HCT116 (cell line): ENCODE measurements at regions not wholly inside any gene's neighbourhood (a gene's known extent, or its start where the extent isn't known, plus 50 kb on each side); places are given as distances from the start of the nearest gene placed in this dataset.

Experiments
- ATAC-seq: fragments of 200-7000 bp; cut with Tn5 transposase; 2 replicates; pipeline ENCODE4 v1.9.1; 2020; ENCODE audit warnings: mild to moderate bottlenecking, moderate library complexity
- BruUV-seq: library from RNA; stranded (reverse); fragments of 400-500 nt; replicated peaks from 2 replicates; lab custom pipeline; 2021; lab: Mats Ljungman, UMichigan
- CTCF ChIA-PET: fragments of 300-600 bp; sonication (Branson Sonifier 250); formaldehyde crosslinking; loops from one replicate; lab custom pipeline; 2021; ENCODE audit warnings: antibody characterized with exemption; lab: Charles Lee
- POLR2A ChIA-PET: fragments of 300-600, 350-600 bp; sonication (Branson Sonifier 250); formaldehyde crosslinking; loops from one replicate; lab custom pipeline; 2021; ENCODE audit warnings: antibody characterized with exemption; lab: Charles Lee
- RAD21 ChIA-PET, 2 experiments: fragments of 300-600 bp; sonication (Branson Sonifier 250); formaldehyde crosslinking; loops; one replicate each; lab custom pipeline; 2023; ENCODE audit warnings: low total read pairs in 2 of 2; ENCODE audit not compliant: uncharacterized antibody in 2 of 2, unreplicated experiment in 2 of 2, low non-redundant PET in 1 of 2; lab: Charles Lee
- DNase-seq: peaks from one replicate; pipeline ENCODE4 v3.0.0-alpha.2; 2010; ENCODE audit warnings: low read depth, low spot score
- H2AFZ ChIP-seq: fragments of 200-600 bp; shearing (Covaris generic), sonication (generic); 2 replicates; pipeline ENCODE4 v1.6.1; 2017; ENCODE audit warnings: low read depth, mixed run types, mixed read lengths, antibody characterized with exemption, low read length; ENCODE audit not compliant: poor library complexity, severe bottlenecking
- H3K27ac ChIP-seq: 2 replicates; pipeline ENCODE4 v1.5.1; 2012; ENCODE audit warnings: low read depth, low read length
- H3K27me3 ChIP-seq: fragments of 200-600 bp; sonication (generic); 2 replicates; pipeline ENCODE4 v1.6.1; 2016; ENCODE audit warnings: mixed run types, low read length, mixed read lengths; ENCODE audit not compliant: insufficient read depth
- H3K36me3 ChIP-seq, 2 experiments: fragments of 200-500 bp in 1 of 2; fragments of 200-600 bp in 1 of 2; sonication (Bioruptor generic) in 1 of 2; sonication (generic) in 1 of 2; 2 replicates each; pipeline versions ENCODE4 v1.5.1 to v1.6.1; 2014 to 2016; ENCODE audit warnings: low read length in 2 of 2, inconsistent platforms in 1 of 2, mixed read lengths in 1 of 2, mixed run types in 1 of 2; ENCODE audit not compliant: insufficient read depth in 2 of 2, control insufficient read depth in 1 of 2
- H3K4me1 ChIP-seq, 2 experiments: fragments of 200-600 bp in 1 of 2; sonication (generic) in 1 of 2; 2 replicates each; pipeline versions ENCODE4 v1.5.1 to v1.6.1; 2012 to 2017; ENCODE audit warnings: low read length in 2 of 2, inconsistent platforms in 1 of 2, mild to moderate bottlenecking in 1 of 2, mixed read lengths in 1 of 2, mixed run types in 1 of 2, moderate library complexity in 1 of 2; ENCODE audit not compliant: insufficient read depth in 2 of 2, control insufficient read depth in 1 of 2
- H3K4me2 ChIP-seq: fragments of 200-600 bp; sonication (generic); 2 replicates; pipeline ENCODE4 v1.6.1; 2017; ENCODE audit warnings: mixed run types, low read length, mixed read lengths
- H3K4me3 ChIP-seq, 2 experiments: fragments of 200-600 bp in 1 of 2; sonication (generic) in 1 of 2; replicated peaks in 1 of 2; 2 replicates each; pipeline ENCODE4 v1.5.1; 2011 to 2016; ENCODE audit warnings: low read length in 2 of 2, control low read depth in 1 of 2, low read depth in 1 of 2, mild to moderate bottlenecking in 1 of 2, mixed read lengths in 1 of 2, mixed run types in 1 of 2
- H3K79me2 ChIP-seq: fragments of 200-600 bp; sonication (generic); 2 replicates; pipeline ENCODE4 v1.6.1; 2017; ENCODE audit warnings: mild to moderate bottlenecking, mixed run types, low read length, moderate library complexity, mixed read lengths; ENCODE audit not compliant: insufficient read depth
- H3K9ac ChIP-seq: fragments of 200-600 bp; sonication (generic); 2 replicates; pipeline ENCODE4 v1.6.1; 2016; ENCODE audit warnings: low read length, mixed read lengths
- H3K9me2 ChIP-seq: fragments of 200-600 bp; sonication (generic), shearing (Covaris generic); 2 replicates; pipeline ENCODE4 v1.6.1; 2017; ENCODE audit warnings: mixed run types, mild to moderate bottlenecking, moderate library complexity; ENCODE audit not compliant: insufficient read depth
- H3K9me3 ChIP-seq, 2 experiments: fragments of 200-500 bp in 1 of 2; fragments of 200-600 bp in 1 of 2; sonication (Bioruptor generic) in 1 of 2; sonication (generic) in 1 of 2; 2 replicates each; pipeline ENCODE4 v1.6.1; 2014 to 2017; ENCODE audit warnings: low read length in 2 of 2, mixed read lengths in 2 of 2, inconsistent platforms in 1 of 2, low read depth in 1 of 2, mild to moderate bottlenecking in 1 of 2, mixed run types in 1 of 2, moderate library complexity in 1 of 2; ENCODE audit not compliant: control insufficient read depth in 1 of 2, insufficient read depth in 1 of 2
- H4K20me1 ChIP-seq: fragments of 200-600 bp; sonication (generic), shearing (Covaris generic); 2 replicates; pipeline ENCODE4 v1.6.1; 2017; ENCODE audit warnings: mixed run types, mild to moderate bottlenecking, moderate library complexity; ENCODE audit not compliant: insufficient read depth
- ATF3 ChIP-seq: IDR thresholded peaks from 2 replicates; pipeline ENCODE4 v1.6.1; 2012
- CBX3 ChIP-seq: IDR thresholded peaks from 2 replicates; pipeline ENCODE4 v1.6.1; 2012; ENCODE audit warnings: low read depth
- EGR1 ChIP-seq: IDR thresholded peaks from 2 replicates; pipeline ENCODE4 v1.6.1; 2012; ENCODE audit warnings: low read depth
- ELF1 ChIP-seq: IDR thresholded peaks from 2 replicates; pipeline ENCODE4 v1.6.1; 2012; ENCODE audit warnings: low read depth, borderline replicate concordance
- EZH2 ChIP-seq: fragments of 200-600 bp; sonication (generic); IDR thresholded peaks from 2 replicates; pipeline ENCODE4 v1.6.1; 2017; ENCODE audit warnings: antibody characterized with exemption, mixed run types
- EZH2phosphoT487 ChIP-seq: fragments of 200-600 bp; IDR thresholded peaks from 2 replicates; pipeline ENCODE4 v1.6.1; 2018; ENCODE audit warnings: antibody characterized with exemption, borderline replicate concordance
- FOSL1 ChIP-seq: IDR thresholded peaks from 2 replicates; pipeline ENCODE4 v1.6.1; 2012; ENCODE audit warnings: low read depth
- JUND ChIP-seq: IDR thresholded peaks from 2 replicates; pipeline ENCODE4 v1.6.1; 2012
- MAX ChIP-seq: IDR thresholded peaks from 2 replicates; pipeline ENCODE4 v1.6.1; 2012
- POLR2A ChIP-seq: IDR thresholded peaks from 2 replicates; pipeline ENCODE4 v1.7.0; 2011; ENCODE audit warnings: borderline replicate concordance; ENCODE audit not compliant: insufficient read depth, insufficient read length; ENCODE audit errors: extremely low read depth
- RAD21 ChIP-seq: IDR thresholded peaks from 2 replicates; pipeline ENCODE4 v1.6.1; 2012; ENCODE audit warnings: low read depth, mild to moderate bottlenecking
- SIN3A ChIP-seq: IDR thresholded peaks from 2 replicates; pipeline ENCODE4 v1.6.1; 2012; ENCODE audit warnings: low read depth
- SRF ChIP-seq: IDR thresholded peaks from 2 replicates; pipeline ENCODE4 v1.6.1; 2012; ENCODE audit warnings: low read depth
- TCF7L2 ChIP-seq: IDR thresholded peaks from 2 replicates; pipeline ENCODE4 v1.7.0; 2011; ENCODE audit warnings: borderline replicate concordance, inconsistent platforms; ENCODE audit not compliant: insufficient read depth, insufficient read length; ENCODE audit errors: extremely low read depth
- YY1 ChIP-seq: IDR thresholded peaks from 2 replicates; pipeline ENCODE4 v1.6.1; 2011; ENCODE audit warnings: low read length, low read depth, moderate library complexity, mild to moderate bottlenecking; ENCODE audit not compliant: insufficient replicate concordance; ENCODE audit errors: extremely low read depth
- ZBTB33 ChIP-seq: IDR thresholded peaks from 2 replicates; pipeline ENCODE4 v1.6.1; 2011; ENCODE audit warnings: mild to moderate bottlenecking, low read length, moderate library complexity; ENCODE audit not compliant: insufficient replicate concordance; ENCODE audit errors: extremely low read depth
- ZFX ChIP-seq: fragments of 450-650 bp; IDR thresholded peaks from 2 replicates; pipeline ENCODE4 v1.6.1; 2017
- ZNF274 ChIP-seq: fragments of 200-500 bp; sonication (Bioruptor generic); IDR thresholded peaks from 2 replicates; pipeline ENCODE4 v1.6.1; 2014; ENCODE audit warnings: mild to moderate bottlenecking, low read depth, low read length, inconsistent platforms
- intact Hi-C: fragments of 100-400 bp; cut with micrococcal nuclease; formaldehyde crosslinking; loops from 2 replicates; pipeline ENCODE4 v1.10.0; 2022

- Histone ChIP-seq H4K20me1 (no peaks in the 10 kb centered on the region), H3K27ac (no peak overlapping the region), H3K4me2 (no peak overlapping the region), H3K79me2 (no peaks in the 10 kb centered on the region), H2AFZ (no peak overlapping the region), H3K4me1 (no peaks in the 10 kb centered on the region), H3K27me3 (no peaks in the 10 kb centered on the region), H3K9me3 (0 out of 4 replicates have a peak, but pooled peaks cover 0 to 7% of the 10 kb centered on the region in 2 experiments), H3K9ac (no peak overlapping the region), H3K9me2 (no peaks in the 10 kb centered on the region), H3K4me3 (no peak overlapping the region), H3K36me3 (no peaks in the 10 kb centered on the region)
- intact Hi-C loops = no loop called here
- no peak for TF ChIP-seq EZH2
- TF ChIP-seq CBX3 = no peak
- TF ChIP-seq POLR2A = no peak
- no peak for TF ChIP-seq RAD21
- no peak for TF ChIP-seq TCF7L2
- TF ChIP-seq EZH2phosphoT487 = no peak
- TF ChIP-seq EGR1 = no peak
- no peak for TF ChIP-seq SIN3A
- no peak for TF ChIP-seq ELF1
- TF ChIP-seq ATF3 = no peak
- no peak for TF ChIP-seq MAX
- no peak for TF ChIP-seq ZFX
- TF ChIP-seq SRF = no peak
- TF ChIP-seq JUND = no peak
- no peak for TF ChIP-seq FOSL1
- no peak for TF ChIP-seq ZNF274
- TF ChIP-seq ZBTB33 = no peak
- no peak for TF ChIP-seq YY1
- DNase-seq = no peak
- ATAC-seq = no peak
- ChIA-PET CTCF (no interaction called here), POLR2A (no interaction called here), RAD21 (no interaction called here)
- no TSS peak for BruUV-seq
These were observed 1659.8 kb upstream of the CELF4 start for GRCh38 chr18:39225373-39225772.
